ENCODE measurements at regions not wholly inside any gene's neighbourhood (a gene's known extent, or its start where the extent isn't known, plus 50 kb on each side); places are given as distances from the start of the nearest gene placed in this dataset.

- H3K27me3 Mint-ChIP-seq (ENCODE audit: insufficient read depth, unreplicated experiment): no peaks in the 10 kb centered on the region
- Histone ChIP-seq H3K4me1 (no peaks in the 10 kb centered on the region), H3K27me3 (replicated peaks; ENCODE audit: control insufficient read depth, insufficient read depth, low read length) (no peaks in the 10 kb centered on the region), H3K36me3 (ENCODE audit: control insufficient read depth, insufficient read depth, low read length) (no peaks in the 10 kb centered on the region), H3K4me3 (ENCODE audit: low read depth, low read length) (no peak overlapping the region), H3K9me3 (no peaks in the 10 kb centered on the region)
- H3K4me1 Mint-ChIP-seq (ENCODE audit: low read depth, unreplicated experiment): no peaks in the 10 kb centered on the region
- ChIA-PET POLR2A (no interaction called here), CTCF (no interaction called here)
- H3K27ac Mint-ChIP-seq (ENCODE audit: unreplicated experiment): no peak overlapping the region
- no peaks in the 10 kb centered on the region for H3K36me3 Mint-ChIP-seq (ENCODE audit: insufficient read depth, unreplicated experiment)
- TF ChIP-seq CTCF (IDR thresholded peaks at IDR 0.05; ENCODE audit: insufficient read depth in 1 of 2, low read depth in 1 of 2, low read length in 1 of 2, severe bottlenecking in 1 of 2, unreplicated experiment in 1 of 2): no peak
- H3K9me3 Mint-ChIP-seq (ENCODE audit: unreplicated experiment): peaks cover 6% of the 10 kb centered on the region
- intact Hi-C loops (cut with micrococcal nuclease; ENCODE audit: unreplicated experiment): no loop called here
- H3K4me3 Mint-ChIP-seq (ENCODE audit: unreplicated experiment): no peak overlapping the region
- no TSS peak for BruUV-seq (replicated peaks)
- no peak for DNase-seq
These were observed 243.1 kb upstream of the SHH start for GRCh38 chr7:156055206-156055822.

- ChIA-PET CTCF (no interaction called here), POLR2A (no interaction called here)
- DNase-seq: no peak
- Histone ChIP-seq H3K36me3 (ENCODE audit: control insufficient read depth, insufficient read depth, low read length) (no peaks in the 10 kb centered on the region), H3K27me3 (replicated peaks; ENCODE audit: control insufficient read depth, insufficient read depth, low read length) (no peaks in the 10 kb centered on the region), H3K4me3 (ENCODE audit: low read depth, low read length) (no peak overlapping the region), H3K9me3 (no peaks in the 10 kb centered on the region), H3K4me1 (no peaks in the 10 kb centered on the region)
- TF ChIP-seq CTCF (IDR thresholded peaks at IDR 0.05; ENCODE audit: insufficient read depth in 1 of 2, low read depth in 1 of 2, low read length in 1 of 2, severe bottlenecking in 1 of 2, unreplicated experiment in 1 of 2): no peak
- Mint-ChIP-seq H3K9me3 (ENCODE audit: unreplicated experiment) (no peaks in the 10 kb centered on the region), H3K27ac (ENCODE audit: unreplicated experiment) (no peak overlapping the region), H3K36me3 (ENCODE audit: insufficient read depth, unreplicated experiment) (no peaks in the 10 kb centered on the region), H3K4me1 (ENCODE audit: low read depth, unreplicated experiment) (no peaks in the 10 kb centered on the region), H3K4me3 (ENCODE audit: unreplicated experiment) (no peak overlapping the region), H3K27me3 (ENCODE audit: insufficient read depth, unreplicated experiment) (no peaks in the 10 kb centered on the region)
- intact Hi-C loops (cut with micrococcal nuclease; ENCODE audit: unreplicated experiment): no loop called here
- no TSS peak for BruUV-seq (replicated peaks)
These were observed 239.6 kb upstream of the SHH start for GRCh38 chr7:156051884-156052283.

GRCh38 chr7:156050636-156051569 is 238.6 kb upstream of the SHH start:
- no TSS peak for BruUV-seq (replicated peaks)
- no peaks in the 10 kb centered on the region for H3K9me3 Mint-ChIP-seq (ENCODE audit: unreplicated experiment)
- H3K27me3 Mint-ChIP-seq (ENCODE audit: insufficient read depth, unreplicated experiment): no peaks in the 10 kb centered on the region
- no peaks in the 10 kb centered on the region for H3K36me3 ChIP-seq (ENCODE audit: control insufficient read depth, insufficient read depth, low read length)
- TF ChIP-seq CTCF (IDR thresholded peaks at IDR 0.05; ENCODE audit: insufficient read depth in 1 of 2, low read depth in 1 of 2, low read length in 1 of 2, severe bottlenecking in 1 of 2, unreplicated experiment in 1 of 2): no peak
- no peak for DNase-seq
- no peaks in the 10 kb centered on the region for H3K36me3 Mint-ChIP-seq (ENCODE audit: insufficient read depth, unreplicated experiment)
- H3K4me3 ChIP-seq (ENCODE audit: low read depth, low read length): no peak overlapping the region
- H3K4me1 Mint-ChIP-seq (ENCODE audit: low read depth, unreplicated experiment): no peaks in the 10 kb centered on the region
- CTCF ChIA-PET: no interaction called here
- no peaks in the 10 kb centered on the region for H3K4me1 ChIP-seq
- intact Hi-C loops (cut with micrococcal nuclease; ENCODE audit: unreplicated experiment): no loop called here
- POLR2A ChIA-PET: no interaction called here
- no peak overlapping the region for H3K4me3 Mint-ChIP-seq (ENCODE audit: unreplicated experiment)
- H3K27ac Mint-ChIP-seq (ENCODE audit: unreplicated experiment): no peak overlapping the region
- no peaks in the 10 kb centered on the region for H3K27me3 ChIP-seq (replicated peaks; ENCODE audit: control insufficient read depth, insufficient read depth, low read length)
- H3K9me3 ChIP-seq: no peaks in the 10 kb centered on the region
